Right lobe of liver (tissue), 6 donors: ENCODE measurements at regions not wholly inside any gene's neighbourhood (a gene's known extent, or its start where the extent isn't known, plus 50 kb on each side); places are given as distances from the start of the nearest gene placed in this dataset.

Experiments used
- ATAC-seq, 4 donors: fragments of 200-7000 bp; cut with Tn5 transposase; one replicate each; pipeline ENCODE4 v1.9.1; 2020; ENCODE audit warnings: mild to moderate bottlenecking in 4 of 4, moderate library complexity in 4 of 4
- DNase-seq, 3 donors: peaks; one replicate each; pipeline ENCODE4 v3.0.0-alpha.2; 2020
- H3K27ac ChIP-seq, 3 donors: fragments of 200-600 bp; one replicate each; pipeline ENCODE4 v1.8.0; 2022
- H3K27me3 ChIP-seq, 2 donors: fragments of 200-600 bp; one replicate each; pipeline ENCODE4 v1.8.0; 2022
- H3K36me3 ChIP-seq, 4 donors: fragments of 200-600 bp; sonication (generic) in 1 of 4; one replicate each; pipeline versions ENCODE4 v1.5.1 to v1.8.0; 2017 to 2022; ENCODE audit warnings: control low read depth in 1 of 4
- H3K4me1 ChIP-seq, 4 donors: fragments of 200-600 bp; sonication (generic) in 1 of 4; one replicate each; pipeline versions ENCODE4 v1.5.1 to v1.8.0; 2017 to 2022; ENCODE audit warnings: control low read depth in 1 of 4
- H3K4me3 ChIP-seq, 3 donors: fragments of 200-600 bp; one replicate each; pipeline ENCODE4 v1.8.0; 2022
- H3K9me3 ChIP-seq, 4 donors: fragments of 200-600 bp; sonication (generic) in 1 of 4; one replicate each; pipeline versions ENCODE4 v1.5.1 to v1.8.0; 2017 to 2022; ENCODE audit warnings: control low read depth in 1 of 4
- CTCF ChIP-seq, 4 donors: fragments of 200-600 bp in 3 of 4; fragments of 450-650 bp in 1 of 4; IDR thresholded peaks; one replicate each; pipeline versions ENCODE4 v1.5.1 to v1.8.0; 2016 to 2022; ENCODE audit warnings: antibody characterized with exemption in 4 of 4, mild to moderate bottlenecking in 2 of 4
- POLR2A ChIP-seq: fragments of 450-650 bp; IDR thresholded peaks from one replicate; pipeline ENCODE4 v1.6.1; 2017; ENCODE audit warnings: antibody characterized with exemption, mild to moderate bottlenecking
- WGBS: methylation state at CpG from one replicate; pipeline ENCODE4 v1.1.6; 2018; ENCODE audit warnings: low coverage, low lambda C conversion rate; ENCODE audit not compliant: insufficient coverage; ENCODE audit errors: missing lambda C conversion rate; 5-methylcytosine and 5-hydroxymethylcytosine counted together
- intact Hi-C, 2 donors: fragments of 100-400 bp; cut with DNase I; formaldehyde crosslinking; loops; one replicate each; pipeline versions ENCODE4 v1.11.2 to v1.14.1; 2022
- donor health status: DM: no; HTN: yes; CAD: no.
- donor health status: DM: no; HTN: no; CAD: no.
- donor health status: DM: no; HTN: no; CAD: no.
- donor health status: DM: no; HTN: yes; CAD: no.
- donor health status: DM: no; HTN: yes; CAD: no.

GRCh38 chr14:44791730-44792129 is 170.0 kb downstream of the KLHL28 start:
- intact Hi-C loops = no loop called here
- Histone ChIP-seq H3K4me3 (no peak overlapping the region), H3K9me3 (no peaks in the 10 kb centered on the region), H3K36me3 (no peaks in the 10 kb centered on the region), H3K27ac (no peak overlapping the region), H3K27me3 (no peaks in the 10 kb centered on the region), H3K4me1 (no peaks in the 10 kb centered on the region)
- TF ChIP-seq POLR2A (no peak), CTCF (IDR thresholded peaks at IDR 0.05) (no peak)
- DNase-seq = no peak
- 63% methylated on average over 3 of the region's 3 CpGs for WGBS
- ATAC-seq = no peak

- Histone ChIP-seq H3K4me3 (no peak overlapping the region), H3K9me3 (no peaks in the 10 kb centered on the region), H3K4me1 (no peaks in the 10 kb centered on the region), H3K27ac (no peak overlapping the region), H3K36me3 (no peaks in the 10 kb centered on the region), H3K27me3 (peaks cover 0 to 4% of the 10 kb centered on the region in 2 donors)
- TF ChIP-seq CTCF (IDR thresholded peaks at IDR 0.05) (no peak), POLR2A (no peak)
- no peak for DNase-seq
- intact Hi-C loops = no loop called here
- no peak for ATAC-seq
- 73% methylated on average over 1 of the region's 1 CpG for WGBS
Observed at GRCh38 chr14:44788612-44789011, 173.1 kb downstream of the KLHL28 start.

- 53% methylated on average over 3 of the region's 3 CpGs for WGBS
- Histone ChIP-seq H3K4me1 (no peaks in the 10 kb centered on the region), H3K36me3 (no peaks in the 10 kb centered on the region), H3K9me3 (no peaks in the 10 kb centered on the region), H3K4me3 (no peak overlapping the region), H3K27me3 (peaks cover 0 to 4% of the 10 kb centered on the region in 2 donors), H3K27ac (no peak overlapping the region)
- DNase-seq (no peak), ATAC-seq (no peak)
- intact Hi-C loops = no loop called here
- TF ChIP-seq POLR2A = no peak
- no peak for TF ChIP-seq CTCF (IDR thresholded peaks at IDR 0.05)
Observed at GRCh38 chr14:44785096-44785495, 176.7 kb downstream of the KLHL28 start.

GRCh38 chr14:44783901-44784300 is 177.8 kb downstream of the KLHL28 start:
- Histone ChIP-seq H3K36me3 (no peaks in the 10 kb centered on the region), H3K27me3 (peaks cover 0 to 4% of the 10 kb centered on the region in 2 donors), H3K27ac (no peak overlapping the region), H3K9me3 (no peaks in the 10 kb centered on the region), H3K4me1 (no peaks in the 10 kb centered on the region), H3K4me3 (no peak overlapping the region)
- TF ChIP-seq POLR2A (no peak), CTCF (IDR thresholded peaks at IDR 0.05) (no peak)
- DNase-seq = no peak
- intact Hi-C loops = no loop called here
- no peak for ATAC-seq

- WGBS = 14% methylated on average over 1 of the region's 1 CpG
- DNase-seq (no peak), ATAC-seq (no peak)
- Histone ChIP-seq H3K4me1 (no peaks in the 10 kb centered on the region), H3K9me3 (no peaks in the 10 kb centered on the region), H3K36me3 (no peaks in the 10 kb centered on the region), H3K27ac (no peak overlapping the region), H3K4me3 (no peak overlapping the region), H3K27me3 (peaks cover 0 to 4% of the 10 kb centered on the region in 2 donors)
- intact Hi-C loops = no loop called here
- TF ChIP-seq POLR2A = no peak
- no peak for TF ChIP-seq CTCF (IDR thresholded peaks at IDR 0.05)
Observed at GRCh38 chr14:44782775-44783238, 178.9 kb downstream of the KLHL28 start.
